GM03348 (cell line): ENCODE measurements at regions not wholly inside any gene's neighbourhood (a gene's known extent, or its start where the extent isn't known, plus 50 kb on each side); places are given as distances from the start of the nearest gene placed in this dataset.
"Not testable (repeated sequence)": the region's sequence is repeated elsewhere in the genome, so short reads cannot be mapped to it uniquely, and the experiment has no call there.

ENCODE experiments used
- DNase-seq: peaks from one replicate; pipeline ENCODE4 v3.0.0; 2012; ENCODE audit warnings: low spot score

DNA sequence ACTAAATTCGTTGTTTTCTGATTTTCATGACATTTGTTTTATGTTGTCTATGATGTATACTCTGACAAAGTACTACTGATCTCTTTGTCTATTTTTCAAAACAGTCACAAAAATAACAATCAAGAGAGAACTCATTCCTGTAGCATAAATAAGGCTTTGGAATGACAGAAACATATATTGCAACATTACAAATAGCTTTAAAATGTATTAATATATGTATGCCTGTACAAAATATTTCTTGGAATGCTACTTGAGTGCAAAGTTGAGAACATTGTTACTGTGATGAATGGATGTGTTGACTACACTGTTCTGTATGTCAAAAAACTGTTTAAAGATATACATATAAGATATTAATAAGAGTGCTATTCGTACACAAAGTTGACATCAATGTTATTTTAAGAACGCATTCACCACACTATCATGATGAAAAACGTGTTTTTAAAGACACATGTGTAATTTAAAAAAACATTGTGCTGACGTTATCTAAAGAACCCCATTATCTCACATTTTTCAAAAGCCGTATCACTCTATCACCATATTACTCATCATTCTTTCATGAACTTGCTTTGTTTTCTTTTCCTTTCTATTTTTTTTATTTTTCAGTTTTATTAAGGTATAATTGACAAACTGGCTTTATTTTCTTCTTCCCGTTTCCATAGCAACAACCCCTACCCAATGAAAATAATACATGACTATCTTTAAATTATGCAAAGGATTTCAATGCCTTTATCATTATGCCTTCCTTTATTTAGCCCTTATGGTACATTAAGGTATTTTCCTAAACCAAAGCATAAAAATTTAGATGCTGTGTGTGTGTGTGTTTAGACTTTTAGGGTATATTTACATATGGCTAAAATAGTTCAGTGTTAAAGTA lies 918.8 kb downstream of the SLITRK1 start:
- no peak for DNase-seq

GRCh38 chr13:82962397-82962796 lies 919.9 kb downstream of the SLITRK1 start:
- DNase-seq: no peak

DNA sequence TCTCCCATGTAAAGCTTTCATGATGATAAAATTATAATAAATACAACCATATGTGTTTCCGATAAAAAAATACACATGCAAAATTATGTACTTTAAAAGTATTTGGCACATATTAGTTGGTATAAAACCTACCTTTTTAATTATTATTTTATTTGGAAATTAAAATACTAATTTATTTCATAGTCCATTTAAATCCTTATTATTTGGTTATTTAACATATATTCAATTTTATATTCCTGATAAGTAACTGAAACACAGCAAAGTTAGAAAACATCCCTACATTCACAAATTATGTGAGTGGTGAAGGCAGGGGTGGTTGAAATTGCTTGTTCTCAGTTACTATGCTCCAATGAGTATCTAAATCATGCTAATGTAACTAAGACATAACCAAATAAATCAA lies 920.5 kb downstream of the SLITRK1 start:
- no peak for DNase-seq

DNA sequence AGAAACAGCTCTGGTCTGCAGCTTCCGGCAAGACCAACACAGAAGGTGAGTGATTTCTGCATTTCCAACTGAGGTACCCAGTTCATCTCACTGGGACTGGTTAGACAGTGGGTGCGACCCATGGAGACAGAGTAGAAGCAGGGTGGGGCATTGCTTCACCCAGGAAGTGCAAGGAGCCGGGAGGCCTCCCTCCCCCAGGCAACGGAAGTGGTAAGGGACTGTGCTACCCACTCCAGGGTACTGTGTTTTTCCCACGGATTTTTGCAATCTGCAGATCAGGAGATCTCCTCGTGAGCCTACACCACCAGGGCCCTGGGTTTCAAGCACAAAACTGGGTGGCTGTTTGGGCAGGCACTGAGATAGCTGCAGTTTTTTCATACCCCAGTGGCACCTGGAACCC lies 929.9 kb downstream of the SLITRK1 start:
- not testable (repeated sequence) for DNase-seq

- DNase-seq: no peak
Observed at GRCh38 chr13:82947683-82948082, 934.6 kb downstream of the SLITRK1 start.

DNA sequence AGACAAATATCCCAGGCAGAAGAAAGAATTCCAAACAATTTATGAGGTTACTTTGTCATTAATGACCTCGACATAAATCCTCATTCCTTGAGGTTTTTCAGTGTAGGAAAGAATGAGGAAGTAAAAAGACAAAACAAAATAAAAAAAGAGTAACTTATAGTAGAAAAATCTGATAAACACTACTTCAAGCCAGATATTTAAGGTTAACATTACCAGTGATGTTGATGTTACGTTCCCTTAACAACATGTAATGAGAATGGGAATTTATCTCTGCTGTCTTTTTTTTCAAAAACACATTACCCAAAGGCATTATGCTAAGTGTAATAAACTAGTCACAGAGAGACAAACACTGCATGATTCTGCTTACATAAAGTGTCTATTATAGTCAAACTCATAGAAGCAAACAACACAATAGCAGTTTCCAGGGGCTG lies 935.1 kb downstream of the SLITRK1 start:
- peak; percentile 10 for DNase-seq

GRCh38 chr13:82938644-82939043 lies 943.6 kb downstream of the SLITRK1 start:
- DNase-seq: no peak

DNA sequence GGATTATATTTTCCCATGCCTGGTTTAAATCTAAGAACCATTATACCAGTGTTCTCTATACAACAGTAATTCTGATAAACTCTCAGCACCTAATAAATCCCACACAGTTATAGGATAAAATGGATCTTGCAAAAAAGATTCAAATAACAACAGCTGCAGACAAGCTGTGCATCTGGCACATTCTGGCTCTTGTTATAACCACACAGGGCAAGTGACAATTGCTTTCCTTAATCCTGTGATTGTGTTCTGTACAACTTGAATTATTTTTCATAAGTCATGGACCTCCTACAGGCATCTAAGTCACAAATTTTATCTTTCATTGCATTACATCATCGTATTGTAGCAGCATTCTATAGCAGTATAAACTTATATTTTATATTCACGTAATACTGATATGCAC lies 948.3 kb downstream of the SLITRK1 start:
- DNase-seq: no peak

- DNase-seq: no peak
Observed at GRCh38 chr13:82925114-82925513, 957.2 kb downstream of the SLITRK1 start.

GRCh38 chr13:82917984-82918383 lies 964.3 kb downstream of the SLITRK1 start:
- no peak for DNase-seq

DNA sequence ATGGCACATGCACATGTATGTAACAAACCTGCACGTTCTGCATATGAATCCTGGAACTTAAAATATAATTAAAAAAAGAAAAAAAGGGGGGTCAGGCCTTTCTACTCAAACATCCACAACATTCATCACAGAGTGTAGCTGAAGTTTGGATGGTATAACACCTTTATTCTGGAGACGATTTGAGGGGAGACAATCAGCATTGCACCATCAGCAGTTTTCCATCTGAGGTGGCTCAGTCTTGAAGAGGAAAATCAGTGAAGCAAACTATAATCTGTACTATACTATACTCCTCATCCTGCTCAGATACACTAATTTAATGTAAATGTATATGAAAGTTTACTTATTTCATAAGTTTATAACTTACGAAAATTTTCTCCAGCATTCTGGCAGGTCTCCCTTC lies 969.7 kb downstream of the SLITRK1 start:
- no peak for DNase-seq

- no peak for DNase-seq
Observed at GRCh38 chr13:82905071-82905470, 977.2 kb downstream of the SLITRK1 start.

DNA sequence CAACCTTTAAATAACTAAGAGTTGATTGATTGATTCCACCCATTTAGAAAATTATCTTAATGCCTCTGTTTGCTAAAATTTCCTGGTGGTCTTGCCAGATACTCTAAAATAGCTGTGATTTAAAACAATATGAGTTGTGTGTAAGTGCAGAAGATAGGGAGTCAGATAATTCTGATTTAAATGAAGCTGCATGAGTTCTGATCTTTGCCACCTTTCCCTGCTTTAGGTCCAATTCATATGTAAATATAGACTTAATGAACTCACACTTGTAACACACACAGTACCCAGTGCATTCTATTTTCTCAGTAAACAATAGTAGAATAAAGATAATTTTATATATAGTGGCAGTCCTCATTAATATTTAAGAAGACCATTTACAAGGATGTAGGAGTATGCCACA lies 981.8 kb downstream of the SLITRK1 start:
- DNase-seq: no peak

DNA sequence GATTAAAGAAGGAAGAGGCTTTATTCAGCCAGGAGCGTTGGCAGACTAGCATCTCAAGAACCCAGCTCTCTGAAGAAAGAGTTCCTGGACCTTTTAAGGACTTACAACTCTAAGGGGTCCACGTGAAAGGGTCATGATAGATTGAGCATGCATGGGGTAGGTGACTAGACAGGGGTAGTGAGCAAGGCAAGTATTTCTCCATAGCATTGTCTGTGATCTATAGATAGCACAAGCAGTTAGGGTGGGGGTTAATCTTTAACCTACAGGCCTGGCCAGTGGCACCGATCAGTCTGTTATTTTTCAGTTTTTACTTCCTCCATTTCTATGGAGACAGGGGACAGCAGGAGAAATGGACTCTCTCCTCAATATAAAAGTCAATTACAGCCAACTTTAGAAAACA lies 983.7 kb downstream of the SLITRK1 start:
- DNase-seq: no peak

DNA sequence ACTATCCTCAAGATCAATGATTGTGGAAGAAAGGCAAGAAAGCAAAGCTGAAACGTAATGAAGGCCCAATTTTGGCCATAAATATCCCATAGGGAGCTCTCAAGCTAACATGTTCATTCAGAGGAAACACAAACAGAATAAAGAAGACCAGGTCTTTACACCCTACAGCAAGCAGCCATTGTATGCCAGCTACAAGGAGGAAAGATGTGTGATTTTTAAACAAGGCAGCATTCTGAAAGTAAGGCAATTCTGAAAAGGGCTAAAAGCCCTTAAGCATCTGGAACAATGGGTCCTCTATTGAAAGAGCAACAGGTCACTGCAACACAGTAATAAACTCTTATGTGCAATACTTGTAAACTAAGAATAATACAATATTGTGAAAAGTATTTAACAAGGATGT lies 1002.4 kb downstream of the SLITRK1 start:
- no peak for DNase-seq

- DNase-seq: no peak
Observed at GRCh38 chr13:82878536-82878935, 1003.7 kb downstream of the SLITRK1 start.

DNA sequence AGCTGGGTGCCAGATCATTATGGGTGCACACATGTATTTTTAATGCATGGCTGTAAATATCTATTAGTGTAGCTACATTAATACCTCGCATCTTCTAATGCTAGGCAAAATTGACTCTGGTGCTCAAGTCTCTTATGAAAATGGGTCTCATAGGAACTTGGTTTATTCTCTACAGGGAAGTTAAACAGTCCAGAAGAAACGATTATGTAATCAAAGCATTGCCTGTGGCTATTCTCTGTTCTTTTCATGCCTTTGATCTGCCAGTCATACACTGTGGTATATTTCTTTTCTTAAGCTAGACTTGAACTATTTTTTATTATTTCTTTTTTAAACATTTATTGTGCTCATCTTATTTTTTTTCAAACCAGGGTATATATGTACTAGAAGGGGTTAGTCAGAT lies 1015.0 kb downstream of the SLITRK1 start:
- no peak for DNase-seq

DNA sequence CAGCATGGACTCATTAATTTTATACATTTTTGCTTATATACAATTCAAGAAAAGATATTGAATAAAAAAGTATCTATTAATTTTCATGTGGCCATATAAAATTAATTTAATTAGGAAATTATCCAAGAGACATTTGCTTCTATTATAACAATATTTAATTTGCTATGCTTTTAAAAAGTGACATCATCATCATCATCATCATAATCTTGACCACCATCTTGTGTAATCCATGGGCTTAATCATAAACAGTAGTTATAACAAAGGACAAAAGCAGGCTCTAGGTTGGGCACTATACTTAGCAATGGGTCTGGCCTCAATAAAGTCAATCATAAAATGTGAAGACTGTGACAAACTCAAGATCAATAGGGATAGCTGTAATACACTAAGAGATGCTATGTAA lies 1031.6 kb downstream of the SLITRK1 start:
- no peak for DNase-seq

DNA sequence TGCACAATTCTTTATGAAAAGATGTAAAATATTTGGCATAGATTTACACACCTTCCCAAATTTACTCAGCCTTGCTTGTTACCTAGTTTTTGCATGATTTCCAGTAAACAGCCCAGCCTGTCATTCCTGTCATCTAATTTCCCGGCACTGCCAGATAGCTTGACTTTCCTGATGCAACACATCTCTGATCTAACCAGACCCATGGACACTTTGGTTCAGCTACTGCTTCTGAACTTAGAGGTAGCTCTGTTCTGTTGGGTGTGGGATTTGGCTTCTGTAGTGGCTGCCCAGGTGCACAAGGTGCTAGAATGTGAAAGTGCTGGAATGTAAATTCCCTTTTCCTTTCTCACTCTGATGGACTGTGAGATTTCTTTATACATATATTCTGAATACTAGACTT lies 1033.5 kb downstream of the SLITRK1 start:
- no peak for DNase-seq

DNA sequence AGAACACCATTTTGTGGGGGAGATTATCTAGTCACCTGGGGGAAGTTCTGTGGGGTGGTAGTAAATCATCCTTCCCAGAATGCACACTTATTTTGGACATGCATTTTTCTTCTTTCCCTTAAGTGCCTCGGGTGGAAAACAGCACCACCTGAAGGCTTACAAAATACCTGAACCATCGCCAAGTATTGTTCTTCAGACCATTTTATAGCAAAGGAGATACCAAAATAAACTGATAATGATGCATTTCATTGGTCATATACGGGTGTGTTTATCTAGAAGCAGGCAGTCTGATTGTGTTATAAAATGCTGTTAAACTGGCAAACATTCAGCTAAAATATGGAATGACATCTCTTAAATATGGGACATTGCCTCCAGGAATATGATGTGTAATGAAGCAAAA lies 1034.7 kb downstream of the SLITRK1 start:
- no peak for DNase-seq

- peak; percentile 23 for DNase-seq
Observed at GRCh38 chr13:82833923-82834322, 1048.4 kb downstream of the SLITRK1 start.

- DNase-seq: no peak
Observed at GRCh38 chr13:82829040-82829439, 1053.2 kb downstream of the SLITRK1 start.

DNA sequence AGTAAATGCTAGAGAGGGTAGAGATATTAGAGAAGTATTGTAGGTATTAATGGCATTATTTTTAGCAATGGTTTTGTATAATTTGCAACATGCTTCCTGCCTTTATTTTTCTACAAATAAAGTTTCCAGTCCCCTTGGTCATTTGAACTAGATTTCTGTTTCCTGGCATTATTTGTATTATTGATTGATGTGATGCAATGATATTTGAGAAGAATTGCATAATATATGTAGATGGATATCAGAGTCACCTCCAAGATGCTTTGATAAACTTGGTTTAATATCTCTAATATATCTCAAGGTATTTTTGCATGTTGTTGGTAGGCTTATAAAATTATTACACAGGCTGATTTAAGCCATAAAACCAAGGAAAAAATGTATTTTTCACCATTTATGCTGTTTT lies 1054.5 kb downstream of the SLITRK1 start:
- no peak for DNase-seq

DNA sequence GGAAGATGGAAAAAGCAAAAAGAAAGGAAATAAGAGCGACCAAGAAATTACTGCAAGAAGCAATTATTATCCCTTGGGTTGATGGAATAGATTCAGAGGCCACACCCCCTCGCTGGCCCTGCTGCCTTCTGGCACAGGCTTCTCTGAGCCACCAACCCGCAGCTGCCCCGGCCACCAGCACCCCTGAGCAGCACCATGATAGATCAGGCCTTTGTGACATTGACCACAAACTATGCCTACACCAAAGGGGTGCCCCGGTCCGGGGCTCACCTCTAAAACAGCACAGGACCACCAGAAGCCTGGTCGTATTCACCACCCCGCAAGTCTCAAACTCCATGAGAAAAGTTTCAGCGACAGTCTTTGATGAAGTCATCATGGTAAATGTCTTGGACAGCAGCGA lies 1059.3 kb downstream of the SLITRK1 start:
- no peak for DNase-seq
